GM21381 (cell line): ENCODE measurements at regions not wholly inside any gene's neighbourhood (a gene's known extent, or its start where the extent isn't known, plus 50 kb on each side); places are given as distances from the start of the nearest gene placed in this dataset.

Experiments
- ATAC-seq: cut with Tn5 transposase; IDR thresholded peaks from one replicate; pipeline ENCODE4 v1.9.1; 2021; ENCODE audit warnings: mild to moderate bottlenecking, moderate library complexity; ENCODE audit not compliant: unreplicated experiment

DNA sequence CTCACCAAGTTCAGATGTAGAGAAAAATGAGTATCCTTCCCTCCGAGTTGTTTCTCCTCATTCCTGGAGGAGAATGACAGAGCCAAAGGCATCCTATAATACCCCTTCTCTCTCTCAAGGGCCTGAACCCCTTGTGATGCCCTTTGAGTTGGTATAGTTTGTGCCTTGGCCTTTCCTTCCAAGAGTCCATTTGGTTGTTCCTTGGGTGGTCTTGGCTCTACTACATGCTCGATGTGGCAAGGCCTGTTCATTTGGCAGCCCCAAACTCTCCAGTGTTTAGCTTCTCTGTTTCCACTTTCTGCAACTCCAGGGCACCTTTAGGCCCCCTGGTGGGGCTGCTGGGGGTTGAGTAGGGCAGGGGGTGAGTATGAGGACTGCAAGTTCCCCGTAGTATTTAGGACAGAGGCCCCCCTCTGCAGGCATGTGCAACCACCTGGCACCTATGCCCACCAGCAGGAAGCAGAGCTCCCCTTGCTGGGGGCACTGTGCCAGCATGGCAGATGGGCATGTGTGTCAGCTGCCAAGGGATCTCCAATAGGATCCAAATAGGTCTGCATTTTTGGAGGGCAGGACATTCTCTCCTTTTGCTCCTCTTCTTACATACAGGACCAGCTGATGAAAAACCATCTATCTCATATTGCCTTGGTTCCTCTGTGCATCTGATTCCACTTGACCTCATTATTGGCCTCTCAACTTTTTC lies 217.2 kb upstream of the CADM1 start:
- ATAC-seq: no peak

DNA sequence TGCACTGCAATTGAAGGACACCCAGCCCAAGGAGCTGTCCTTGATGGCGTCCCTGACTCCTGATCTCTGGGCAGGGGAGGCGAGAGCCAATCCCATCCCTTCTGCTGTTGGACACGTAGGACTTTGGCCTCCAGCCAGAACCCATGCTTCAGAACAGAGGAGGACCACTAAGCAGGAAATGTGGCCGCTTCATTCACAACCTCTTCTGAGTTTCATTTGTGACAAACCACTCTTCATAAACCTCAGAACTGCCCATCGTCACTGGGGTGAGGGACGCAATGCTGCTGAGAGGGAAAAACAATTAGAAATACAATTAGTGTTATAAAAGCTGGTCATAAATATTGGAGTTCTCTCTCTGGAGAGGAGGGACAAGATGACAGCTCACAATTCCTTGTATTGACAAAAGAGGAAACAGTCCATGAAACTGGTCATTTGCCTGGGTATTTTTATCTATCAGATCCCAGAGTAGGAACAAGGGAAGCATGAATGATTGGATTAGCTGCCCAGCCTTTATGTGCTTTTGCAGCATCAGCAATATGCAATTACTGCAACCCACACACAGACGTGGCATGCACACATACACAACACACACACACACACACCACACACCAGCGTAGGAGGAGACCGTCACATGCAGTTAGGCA lies 216.5 kb upstream of the CADM1 start:
- no peak for ATAC-seq

- ATAC-seq: no peak
Observed at GRCh38 chr11:115718945-115719344, 214.7 kb upstream of the CADM1 start.

GRCh38 chr11:115718106-115718505 lies 213.9 kb upstream of the CADM1 start:
- no peak for ATAC-seq

DNA sequence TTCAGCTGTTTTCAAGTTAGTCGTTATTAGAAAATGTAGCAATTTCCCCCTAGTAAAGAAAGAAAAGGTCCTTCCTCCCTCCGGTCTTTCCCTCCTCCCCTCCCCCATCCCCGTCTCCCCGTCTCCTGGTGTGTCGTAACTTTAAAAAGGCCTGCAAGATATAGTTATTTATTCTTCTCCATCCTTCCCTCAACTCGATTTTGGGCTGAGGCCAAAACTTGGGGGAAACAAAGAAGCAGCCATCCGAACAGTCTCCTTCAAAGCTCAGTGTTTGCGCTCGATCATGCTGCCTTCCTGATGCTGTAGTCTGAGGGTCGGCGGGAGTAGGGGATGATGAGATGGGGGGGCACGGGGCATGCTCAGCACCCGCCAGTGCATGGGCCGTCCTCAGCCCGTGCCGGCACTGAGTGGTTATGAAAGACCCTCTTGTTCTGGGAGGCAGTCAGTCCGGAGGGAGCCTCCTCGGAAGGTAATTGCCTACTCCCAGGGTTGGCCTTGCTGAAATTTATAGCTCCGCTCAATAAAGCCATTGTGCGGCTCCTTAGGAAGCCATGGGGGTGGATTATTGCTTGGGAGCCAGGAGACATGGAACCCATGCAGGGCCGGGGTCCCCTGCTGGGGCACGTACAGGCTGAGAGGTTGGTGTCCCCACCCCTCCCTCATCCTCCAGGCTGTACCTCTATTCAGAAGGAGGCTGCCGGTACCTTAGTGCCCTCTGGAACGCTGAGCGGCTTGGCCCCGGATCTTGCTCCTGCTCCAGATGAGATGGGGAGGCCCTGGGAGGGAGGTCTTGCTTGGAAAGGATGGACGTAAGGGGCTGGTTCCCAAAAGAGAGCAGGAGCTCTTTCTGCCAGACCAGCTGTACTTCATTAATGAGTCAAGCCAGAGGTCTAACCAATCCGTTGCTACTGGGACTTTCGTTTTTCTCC lies 212.7 kb upstream of the CADM1 start:
- ATAC-seq: no peak

DNA sequence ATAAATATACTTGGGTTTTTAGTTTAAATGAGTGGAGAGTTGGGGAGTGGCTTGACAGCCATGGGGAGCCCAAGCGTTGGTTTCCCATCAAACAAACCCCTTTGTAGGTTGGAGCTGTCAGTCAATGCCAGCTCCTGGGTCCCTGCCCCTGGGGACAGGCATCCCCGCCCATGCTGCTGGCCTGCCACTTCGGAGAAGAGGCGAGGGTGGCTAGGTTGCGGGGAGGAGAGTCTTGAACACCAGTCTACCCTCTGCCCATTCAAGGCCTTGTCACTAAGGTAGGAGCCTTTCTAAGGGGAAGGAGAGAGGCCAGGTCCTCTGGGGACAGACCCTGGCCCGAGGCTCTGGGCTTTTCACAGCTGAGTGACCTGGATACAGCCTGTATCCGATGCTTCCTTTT lies 211.9 kb upstream of the CADM1 start:
- ATAC-seq: no peak

GRCh38 chr11:115715251-115715770 lies 211.1 kb upstream of the CADM1 start:
- no peak for ATAC-seq

DNA sequence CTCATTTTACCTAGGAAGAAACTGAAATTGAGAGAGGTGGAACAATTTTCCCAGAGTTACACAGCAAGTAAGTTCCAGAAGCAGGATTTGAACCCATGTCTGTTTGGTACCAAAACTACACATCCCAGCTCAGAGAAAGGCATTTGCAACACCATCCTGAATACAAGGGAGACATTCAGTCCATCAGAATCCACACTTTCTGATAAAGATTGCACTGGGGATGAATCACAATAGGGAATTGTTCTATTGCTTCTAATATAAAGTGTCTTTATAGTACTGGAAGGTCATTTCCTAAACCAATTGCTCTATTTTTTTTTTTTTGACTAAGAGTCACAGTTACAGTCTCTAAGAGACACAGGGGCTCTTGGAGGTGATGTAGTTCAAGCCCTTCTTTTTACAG lies 208.1 kb upstream of the CADM1 start:
- ATAC-seq: no peak

DNA sequence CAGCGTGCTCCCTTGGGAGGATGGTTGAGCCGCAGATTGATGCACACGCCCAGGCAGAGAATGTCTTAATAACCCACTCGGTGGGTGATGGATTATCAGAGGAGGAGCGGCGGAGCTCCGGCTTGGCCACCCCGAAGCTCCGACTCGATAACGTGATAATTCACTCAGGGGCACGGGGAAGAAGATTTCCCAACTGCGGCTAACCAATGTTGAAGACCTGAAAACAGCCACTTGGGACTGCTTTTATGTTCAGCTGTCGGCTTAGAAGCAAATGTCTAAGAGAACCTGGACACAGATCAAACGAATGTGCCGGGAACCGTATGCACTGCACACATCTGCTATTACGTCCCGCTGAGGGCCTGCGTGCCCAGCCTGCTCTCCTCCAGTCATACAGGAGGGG lies 206.8 kb upstream of the CADM1 start:
- no peak for ATAC-seq

GRCh38 chr11:115710426-115710825 lies 206.2 kb upstream of the CADM1 start:
- no peak for ATAC-seq

DNA sequence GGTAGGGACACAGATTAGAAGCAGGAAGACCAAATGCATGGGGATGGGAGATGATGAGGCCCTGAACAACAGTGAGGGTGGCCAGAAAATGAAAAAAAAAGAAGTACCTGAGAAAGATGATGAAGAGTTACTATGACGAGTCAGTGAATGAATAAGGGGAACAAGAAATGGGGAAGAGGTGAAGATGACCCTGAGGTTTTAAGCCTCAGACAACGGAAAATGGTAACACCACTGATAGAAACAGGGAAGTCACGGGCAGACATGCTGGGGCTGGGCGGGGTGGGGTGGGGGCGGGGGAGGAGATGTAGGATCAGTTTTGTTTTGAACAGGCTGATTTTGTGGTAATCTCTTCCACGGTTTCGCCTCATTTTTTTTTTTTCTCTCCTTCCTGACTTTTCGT lies 205.1 kb upstream of the CADM1 start:
- ATAC-seq: no peak

DNA sequence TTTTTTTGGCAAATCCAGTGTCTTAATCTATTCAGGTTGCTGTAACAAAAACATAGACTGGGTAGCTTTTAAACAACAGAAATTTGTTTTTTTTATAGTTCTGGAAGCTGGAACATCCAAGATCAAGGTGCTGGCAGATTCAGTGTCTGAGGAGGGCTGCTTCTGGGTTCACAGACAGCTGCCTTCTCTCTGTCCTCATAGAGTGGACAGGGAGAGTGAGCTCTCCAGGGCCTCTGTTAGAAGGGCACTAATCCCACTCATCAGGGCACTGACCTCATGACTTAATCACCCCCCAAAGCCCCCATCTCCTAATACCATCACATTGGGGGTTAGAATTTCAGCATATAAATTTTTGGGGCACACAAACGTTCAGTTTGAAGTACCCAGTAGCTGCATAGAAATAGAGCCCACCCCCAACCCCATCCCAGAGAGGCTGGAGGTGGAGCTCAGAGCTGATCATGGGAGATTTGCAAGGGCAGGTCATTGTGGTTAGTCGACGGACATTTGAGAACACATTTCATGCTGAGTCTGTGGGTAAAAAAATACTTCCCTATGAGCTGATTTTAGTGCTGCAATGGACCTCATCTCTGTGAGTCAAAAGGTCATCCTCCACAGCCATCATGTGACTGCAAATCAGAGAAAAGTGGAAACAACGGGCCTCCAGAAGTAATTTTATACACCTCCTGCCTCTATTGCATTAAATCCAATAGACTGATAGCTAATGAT lies 203.1 kb upstream of the CADM1 start:
- no peak for ATAC-seq

- ATAC-seq: no peak
Observed at GRCh38 chr11:115706626-115707135, 202.5 kb upstream of the CADM1 start.

DNA sequence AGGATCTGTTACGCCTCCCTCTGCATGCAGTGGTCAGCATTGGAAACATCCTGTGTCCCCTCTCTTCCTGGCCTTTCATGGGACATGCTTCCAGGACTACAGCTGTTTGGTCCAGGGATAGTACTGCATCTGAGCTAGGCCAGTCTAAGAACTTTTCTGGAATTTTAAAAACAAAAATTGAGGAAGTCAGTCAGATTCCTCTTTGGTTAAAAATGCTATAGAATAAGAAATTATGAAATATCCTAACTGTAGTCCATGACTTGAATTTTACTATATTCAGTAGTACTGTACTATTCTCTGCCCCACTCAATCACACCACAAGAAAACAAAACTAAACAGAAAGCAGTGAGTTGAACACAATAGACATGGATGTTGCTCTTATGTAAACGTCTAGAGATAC lies 201.0 kb upstream of the CADM1 start:
- no peak for ATAC-seq

GRCh38 chr11:115700981-115701875 lies 197.0 kb upstream of the CADM1 start:
- ATAC-seq: no peak

- no peak for ATAC-seq
Observed at GRCh38 chr11:115700496-115700895, 196.3 kb upstream of the CADM1 start.

DNA sequence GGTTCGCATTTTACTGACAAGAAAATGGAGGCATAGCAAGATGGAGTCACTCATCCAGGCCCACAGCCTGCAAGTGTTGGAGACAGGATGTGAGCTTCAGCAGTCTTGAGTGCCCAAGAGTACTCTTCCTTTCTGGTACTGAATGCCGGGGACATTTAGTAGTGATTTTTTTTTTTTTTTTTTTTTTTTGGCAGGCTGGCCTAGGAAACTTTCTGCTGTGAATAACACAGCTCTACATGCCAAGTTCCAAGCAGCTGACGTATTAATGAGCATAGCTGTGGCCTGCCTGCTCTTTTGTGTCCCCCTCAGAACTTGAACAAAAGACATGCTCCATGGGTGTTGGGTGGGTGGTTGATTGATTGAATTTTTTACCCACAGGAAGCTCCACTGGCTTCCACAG lies 195.5 kb upstream of the CADM1 start:
- no peak for ATAC-seq

- no peak for ATAC-seq
Observed at GRCh38 chr11:115699326-115699725, 195.1 kb upstream of the CADM1 start.

- no peak for ATAC-seq
Observed at GRCh38 chr11:115698243-115698642, 194.0 kb upstream of the CADM1 start.

DNA sequence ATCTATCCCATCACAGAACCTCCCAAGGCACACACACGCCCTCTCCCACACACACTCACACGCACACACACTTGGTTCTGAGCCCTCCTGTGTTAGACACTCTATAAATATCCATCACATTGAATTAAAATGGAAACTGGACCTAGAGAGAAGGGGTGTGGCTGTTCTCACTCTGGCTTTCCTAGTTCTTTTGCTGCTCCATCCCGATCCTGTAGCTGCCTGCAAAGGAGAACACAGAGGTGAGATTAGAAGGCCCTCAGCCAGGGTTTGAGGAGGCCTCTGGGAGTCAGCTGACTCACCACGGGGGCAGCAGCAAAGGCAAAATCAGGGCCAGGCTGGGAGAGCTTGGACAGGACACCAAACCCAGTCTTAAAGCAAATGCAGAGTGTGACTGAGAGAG lies 192.3 kb upstream of the CADM1 start:
- ATAC-seq: no peak
